ENCODE measurements at regions not wholly inside any gene's neighbourhood (a gene's known extent, or its start where the extent isn't known, plus 50 kb on each side); places are given as distances from the start of the nearest gene placed in this dataset.

DNA sequence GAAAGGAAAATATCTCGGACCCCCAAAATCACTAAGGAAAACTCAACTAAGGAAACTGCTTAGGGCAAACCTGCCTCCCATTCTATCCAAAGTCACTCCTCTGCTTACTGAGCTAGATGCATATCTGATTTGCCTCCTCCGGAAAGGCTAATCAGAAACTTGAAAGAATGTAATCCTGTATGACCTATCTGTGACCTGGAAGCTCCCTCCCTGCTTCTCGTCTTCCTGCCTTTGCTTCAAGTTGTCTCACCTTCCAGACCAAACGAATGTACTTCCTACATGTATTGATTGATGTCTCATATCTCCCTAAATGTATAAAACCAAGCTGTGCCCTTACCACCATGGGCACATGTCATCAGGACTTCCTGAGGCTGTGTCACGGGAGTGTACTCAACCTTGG, 58.1 kb upstream of the SEC61G start:
- Histone ChIP-seq H3K4me3 (ENCODE audit: low read depth, low read length) (no peak overlapping the region), H3K36me3 (no peaks in the 10 kb centered on the region), H3K9me3 (peaks cover 4% of the 10 kb centered on the region), H3K4me1 (peaks cover 4% of the 10 kb centered on the region), H3K27me3 (no peaks in the 10 kb centered on the region; the same call in 1 of the 2 replicates)
- no peak for DNase-seq
- TF ChIP-seq, protein P1, sequence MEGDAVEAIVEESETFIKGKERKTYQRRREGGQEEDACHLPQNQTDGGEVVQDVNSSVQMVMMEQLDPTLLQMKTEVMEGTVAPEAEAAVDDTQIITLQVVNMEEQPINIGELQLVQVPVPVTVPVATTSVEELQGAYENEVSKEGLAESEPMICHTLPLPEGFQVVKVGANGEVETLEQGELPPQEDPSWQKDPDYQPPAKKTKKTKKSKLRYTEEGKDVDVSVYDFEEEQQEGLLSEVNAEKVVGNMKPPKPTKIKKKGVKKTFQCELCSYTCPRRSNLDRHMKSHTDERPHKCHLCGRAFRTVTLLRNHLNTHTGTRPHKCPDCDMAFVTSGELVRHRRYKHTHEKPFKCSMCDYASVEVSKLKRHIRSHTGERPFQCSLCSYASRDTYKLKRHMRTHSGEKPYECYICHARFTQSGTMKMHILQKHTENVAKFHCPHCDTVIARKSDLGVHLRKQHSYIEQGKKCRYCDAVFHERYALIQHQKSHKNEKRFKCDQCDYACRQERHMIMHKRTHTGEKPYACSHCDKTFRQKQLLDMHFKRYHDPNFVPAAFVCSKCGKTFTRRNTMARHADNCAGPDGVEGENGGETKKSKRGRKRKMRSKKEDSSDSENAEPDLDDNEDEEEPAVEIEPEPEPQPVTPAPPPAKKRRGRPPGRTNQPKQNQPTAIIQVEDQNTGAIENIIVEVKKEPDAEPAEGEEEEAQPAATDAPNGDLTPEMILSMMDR (IDR thresholded peaks at IDR 0.05; ENCODE audit: low read depth, low read length), result no peak

DNA sequence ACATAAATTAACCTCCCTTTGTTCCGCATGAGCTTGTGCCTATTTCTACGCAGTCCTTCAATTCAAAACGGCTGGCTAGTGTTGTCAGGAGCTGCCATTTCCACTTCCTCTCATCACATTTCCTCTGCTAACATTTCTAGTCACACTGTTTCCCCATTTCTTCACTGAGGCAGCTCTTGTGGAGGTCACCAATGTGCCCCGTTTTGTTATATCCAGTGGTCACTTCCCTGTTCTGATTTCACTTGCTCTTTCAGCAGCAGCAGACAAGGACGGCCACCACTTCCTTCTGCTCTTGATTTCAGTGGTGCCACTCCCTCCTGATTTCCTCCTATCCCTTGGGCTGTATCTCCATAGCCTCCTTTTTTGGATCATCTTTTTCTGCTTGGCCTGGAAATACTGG, 64.8 kb upstream of the SEC61G start:
- DNase-seq, result no peak
- H3K4me1 ChIP-seq, result no peaks in the 10 kb centered on the region
- H3K36me3 ChIP-seq, result no peaks in the 10 kb centered on the region
- no peak overlapping the region for H3K4me3 ChIP-seq (ENCODE audit: low read depth, low read length)
- TF ChIP-seq, protein P1 (IDR thresholded peaks at IDR 0.05; ENCODE audit: low read depth, low read length), result no peak
- no peaks in the 10 kb centered on the region for H3K27me3 ChIP-seq
- H3K9me3 ChIP-seq, result no peaks in the 10 kb centered on the region

DNA sequence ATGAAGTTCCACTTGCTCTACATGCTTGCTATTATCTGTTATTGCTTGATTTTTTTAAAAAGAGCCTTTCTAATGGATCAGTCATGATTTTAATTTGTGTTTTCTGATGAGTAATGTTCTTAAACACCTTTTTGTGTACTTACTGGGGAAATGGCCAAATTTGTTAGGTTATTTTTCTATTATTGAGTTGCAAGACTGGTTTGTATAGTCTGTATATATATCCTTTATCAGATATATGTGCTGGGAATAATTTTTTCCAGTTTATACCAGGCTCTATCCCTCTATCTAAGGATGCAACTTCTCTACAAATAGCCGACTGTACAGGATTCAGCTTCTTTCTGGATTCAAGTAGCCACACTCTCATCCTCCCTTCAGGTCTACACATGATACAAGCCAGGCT, 65.6 kb upstream of the SEC61G start:
- no peak for DNase-seq
- Histone ChIP-seq H3K4me1 (no peaks in the 10 kb centered on the region), H3K27me3 (no peaks in the 10 kb centered on the region), H3K36me3 (no peaks in the 10 kb centered on the region), H3K9me3 (no peaks in the 10 kb centered on the region), H3K4me3 (ENCODE audit: low read depth, low read length) (no peak overlapping the region)
- TF ChIP-seq, protein P1 (IDR thresholded peaks at IDR 0.05; ENCODE audit: low read depth, low read length), result no peak

DNA sequence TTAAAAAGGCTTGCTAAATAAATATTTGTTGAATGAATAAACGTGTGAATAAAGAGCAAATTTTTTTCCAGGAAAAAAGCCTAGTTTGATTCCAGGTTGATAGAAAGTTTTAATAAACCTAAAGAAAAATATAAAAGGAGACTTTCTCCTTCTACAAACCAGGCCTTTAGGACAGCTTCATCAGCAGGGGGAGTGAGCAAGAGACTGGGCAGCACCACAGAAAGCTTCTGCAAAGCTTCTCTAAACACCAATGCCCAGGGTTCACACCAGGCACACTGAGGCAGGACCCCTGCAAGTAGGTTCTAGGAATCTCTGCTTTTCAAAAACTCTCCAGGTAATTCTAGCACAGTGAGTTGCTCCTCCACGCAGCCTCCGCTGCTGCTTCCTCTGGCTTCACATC, 66.4 kb upstream of the SEC61G start:
- no peak overlapping the region for H3K4me3 ChIP-seq (ENCODE audit: low read depth, low read length)
- H3K4me1 ChIP-seq, result no peaks in the 10 kb centered on the region
- H3K36me3 ChIP-seq, result no peaks in the 10 kb centered on the region
- DNase-seq, result no peak
- no peaks in the 10 kb centered on the region for H3K27me3 ChIP-seq
- TF ChIP-seq, protein P1 (IDR thresholded peaks at IDR 0.05; ENCODE audit: low read depth, low read length), result no peak
- no peaks in the 10 kb centered on the region for H3K9me3 ChIP-seq

DNA sequence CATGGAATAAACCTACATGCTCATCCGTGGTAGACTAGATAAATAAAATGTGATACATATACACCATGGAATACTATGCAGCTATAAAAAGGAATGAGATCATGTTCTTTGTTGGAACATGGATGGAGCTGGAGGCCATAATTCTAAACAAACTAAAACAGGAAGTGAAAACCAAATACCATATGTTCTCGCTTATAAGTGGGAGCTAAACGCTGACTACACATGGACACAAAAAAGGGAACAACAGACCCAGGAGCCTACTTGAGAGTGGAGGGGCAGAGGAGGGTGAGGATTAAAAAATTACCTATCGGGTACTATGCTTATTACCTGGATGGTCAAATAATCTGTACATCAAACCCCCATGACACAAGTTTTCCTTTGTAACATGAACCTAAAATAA, 68.7 kb upstream of the SEC61G start:
- DNase-seq, result no peak
- TF ChIP-seq, protein P1 (IDR thresholded peaks at IDR 0.05; ENCODE audit: low read depth, low read length), result no peak
- Histone ChIP-seq H3K27me3 (no peaks in the 10 kb centered on the region), H3K36me3 (no peaks in the 10 kb centered on the region), H3K4me3 (ENCODE audit: low read depth, low read length) (no peak overlapping the region), H3K9me3 (no peaks in the 10 kb centered on the region), H3K4me1 (no peaks in the 10 kb centered on the region)

DNA sequence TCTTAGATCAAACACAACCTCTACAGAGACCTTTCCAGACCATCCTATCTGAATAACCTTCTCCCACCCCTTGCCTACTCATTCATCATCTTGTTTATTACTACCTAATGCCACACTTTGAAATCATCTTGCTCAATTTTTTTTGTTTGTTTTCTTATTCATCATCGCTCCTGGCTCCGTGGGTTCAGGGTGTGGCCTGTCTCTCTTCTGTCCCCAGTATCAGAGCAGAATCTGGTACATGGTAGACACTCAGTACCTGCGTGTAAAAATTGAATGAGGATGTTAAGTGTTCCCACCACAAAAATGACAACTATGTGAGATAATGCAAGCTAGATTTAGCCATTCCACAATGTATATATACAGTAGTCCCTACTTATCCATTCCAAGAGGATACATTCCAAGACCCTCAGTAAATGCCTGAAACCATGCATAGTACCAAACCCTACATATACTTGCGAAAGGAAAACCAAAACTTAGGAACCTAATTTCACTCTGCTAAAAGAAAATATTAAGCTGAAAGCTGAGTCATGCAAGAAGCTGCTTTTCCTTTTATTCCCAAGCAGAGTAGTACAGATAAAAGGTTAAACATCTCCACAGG, 72.1 kb upstream of the SEC61G start:
- H3K4me3 ChIP-seq (ENCODE audit: low read depth, low read length), result no peak overlapping the region
- no peaks in the 10 kb centered on the region; the same call in 1 of the 2 replicates for H3K9me3 ChIP-seq
- H3K4me1 ChIP-seq, result no peaks in the 10 kb centered on the region
- DNase-seq, result no peak
- TF ChIP-seq, protein P1 (IDR thresholded peaks at IDR 0.05; ENCODE audit: low read depth, low read length), result no peak
- no peaks in the 10 kb centered on the region for H3K36me3 ChIP-seq
- no peaks in the 10 kb centered on the region for H3K27me3 ChIP-seq
